BLaER1 (cell line): ENCODE measurements at regions not wholly inside any gene's neighbourhood (a gene's known extent, or its start where the extent isn't known, plus 50 kb on each side); places are given as distances from the start of the nearest gene placed in this dataset.
A peak's percentile ranks its signal among the peaks of the same experiment; 100 is the strongest.

Experiments used
- H3K27ac ChIP-seq: shearing (Covaris generic); formaldehyde crosslinking; 2 replicates; pipeline ENCODE4 v1.8.1; 2022
- H3K27me3 ChIP-seq: shearing (Covaris generic); formaldehyde crosslinking; 2 replicates; pipeline ENCODE4 v1.8.1; 2022
- H3K36me3 ChIP-seq: shearing (Covaris generic); formaldehyde crosslinking; 2 replicates; pipeline ENCODE4 v1.8.1; 2022
- H3K4me1 ChIP-seq: shearing (Covaris generic); formaldehyde crosslinking; 2 replicates; pipeline ENCODE4 v1.8.1; 2022
- H3K4me2 ChIP-seq: shearing (Covaris generic); formaldehyde crosslinking; 2 replicates; pipeline ENCODE4 v1.8.1; 2022
- H3K4me3 ChIP-seq: shearing (Covaris generic); formaldehyde crosslinking; 2 replicates; pipeline ENCODE4 v1.8.1; 2022
- H3K9ac ChIP-seq: shearing (Covaris generic); formaldehyde crosslinking; 2 replicates; pipeline ENCODE4 v1.8.1; 2022
- H3K9me3 ChIP-seq: shearing (Covaris generic); formaldehyde crosslinking; 2 replicates; pipeline ENCODE4 v1.8.1; 2022
- H4K20me1 ChIP-seq: shearing (Covaris generic); formaldehyde crosslinking; 2 replicates; pipeline ENCODE4 v1.8.1; 2022
- Cebpa-rat ChIP-seq: shearing (Covaris generic); IDR thresholded peaks from 2 replicates; pipeline ENCODE4 v1.8.1; 2022

DNA sequence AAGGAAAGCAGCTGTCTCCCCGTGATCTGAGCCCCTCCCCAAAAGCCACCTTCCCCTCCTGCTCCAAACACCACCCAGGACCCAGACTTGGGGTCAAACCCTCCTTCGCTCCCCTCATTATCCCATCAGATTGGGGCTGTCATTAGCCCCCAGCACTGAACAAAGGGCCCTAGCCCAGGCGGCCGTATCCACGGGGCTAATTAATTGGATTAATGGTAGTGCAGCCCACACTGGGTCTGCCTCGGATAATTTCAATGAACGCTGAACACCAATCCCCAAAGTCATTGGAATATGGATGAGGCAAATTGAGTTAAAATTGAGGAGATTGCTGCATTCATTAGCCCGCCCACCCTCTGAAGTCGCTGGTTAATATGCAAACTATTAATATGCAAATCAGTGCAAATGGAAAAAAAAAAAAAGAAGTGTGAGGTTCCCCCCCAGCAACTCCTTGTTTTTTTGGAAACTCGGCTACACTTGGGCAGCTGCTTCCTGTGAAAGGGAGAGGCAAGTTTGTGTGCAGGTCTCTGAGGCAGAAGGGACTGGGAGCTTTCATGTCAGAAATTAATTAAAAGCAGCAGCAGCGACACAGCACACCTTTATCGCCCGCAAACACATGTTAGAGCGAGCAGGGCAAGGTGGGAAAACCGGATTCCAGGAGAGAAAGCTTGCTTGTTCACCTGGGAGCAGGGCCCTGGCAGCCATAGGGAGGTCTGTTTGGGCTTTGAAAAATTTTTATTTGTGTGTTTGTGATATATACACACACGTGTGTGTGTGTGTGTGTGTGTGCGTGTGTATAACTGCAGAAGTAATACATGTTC, 517.8 kb downstream of the MIAT start:
- Histone ChIP-seq H3K4me2 (peak overlapping the region; percentile 68), H3K27me3 (no peaks in the 10 kb centered on the region), H3K4me1 (peaks cover 28% of the 10 kb centered on the region), H4K20me1 (no peaks in the 10 kb centered on the region), H3K9me3 (no peaks in the 10 kb centered on the region), H3K36me3 (no peaks in the 10 kb centered on the region), H3K27ac (peak overlapping the region; percentile 41; the same call in 1 of the 2 replicates), H3K9ac (no peak overlapping the region), H3K4me3 (no peak overlapping the region)
- TF ChIP-seq Cebpa-rat = no peak

DNA sequence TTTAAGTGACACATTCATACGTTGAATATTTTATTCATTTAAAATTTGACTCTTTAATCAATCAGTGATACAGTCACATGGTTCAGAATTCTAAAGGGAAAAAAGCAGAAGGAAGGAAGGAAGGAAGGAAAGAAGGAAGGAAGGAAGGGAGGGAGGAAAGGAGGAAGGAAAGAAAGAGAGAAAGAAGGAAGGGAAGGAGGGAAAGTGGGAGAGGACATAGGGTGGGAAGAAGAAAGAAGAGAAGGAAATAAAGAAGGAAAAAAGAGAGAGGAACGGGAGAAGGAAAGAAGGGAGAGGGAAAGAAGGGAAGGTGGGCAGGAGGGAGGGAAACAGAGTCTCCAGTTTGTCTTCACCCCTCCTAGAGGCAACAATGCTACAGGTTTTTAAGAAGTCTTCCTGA, 518.6 kb downstream of the MIAT start:
- TF ChIP-seq Cebpa-rat = no peak
- Histone ChIP-seq H3K4me1 (peaks cover 28% of the 10 kb centered on the region), H3K27ac (no peak overlapping the region), H4K20me1 (no peaks in the 10 kb centered on the region), H3K9me3 (no peaks in the 10 kb centered on the region), H3K9ac (no peak overlapping the region), H3K4me3 (no peak overlapping the region), H3K27me3 (no peaks in the 10 kb centered on the region), H3K4me2 (no peak overlapping the region), H3K36me3 (no peaks in the 10 kb centered on the region)

DNA sequence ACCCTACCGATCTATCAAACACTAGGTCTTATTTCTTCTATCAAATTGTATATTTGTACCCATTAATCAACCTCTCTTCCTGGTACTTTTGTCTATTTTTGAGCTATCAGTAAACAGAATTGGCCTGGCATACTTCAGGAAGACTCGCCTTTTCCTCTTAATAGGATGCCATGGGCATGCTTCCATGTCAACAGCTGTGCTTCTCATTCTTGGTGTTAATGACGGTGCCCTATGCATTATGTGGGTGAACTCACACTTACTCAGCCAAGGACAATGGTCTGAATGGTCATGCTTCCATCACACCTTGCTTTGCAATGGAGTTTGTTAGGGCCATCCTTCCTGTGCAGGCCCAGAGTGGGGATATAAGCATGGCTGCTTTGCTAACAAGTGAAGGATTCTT, 521.8 kb downstream of the MIAT start:
- H3K4me3 ChIP-seq = no peak overlapping the region
- H3K27ac ChIP-seq = no peak overlapping the region
- no peaks in the 10 kb centered on the region for H3K27me3 ChIP-seq
- no peak overlapping the region for H3K9ac ChIP-seq
- H3K4me2 ChIP-seq = no peak overlapping the region
- no peaks in the 10 kb centered on the region for H3K9me3 ChIP-seq
- TF ChIP-seq Cebpa-rat = no peak
- H3K4me1 ChIP-seq = peaks cover 27% of the 10 kb centered on the region
- no peaks in the 10 kb centered on the region for H3K36me3 ChIP-seq
- no peaks in the 10 kb centered on the region for H4K20me1 ChIP-seq

DNA sequence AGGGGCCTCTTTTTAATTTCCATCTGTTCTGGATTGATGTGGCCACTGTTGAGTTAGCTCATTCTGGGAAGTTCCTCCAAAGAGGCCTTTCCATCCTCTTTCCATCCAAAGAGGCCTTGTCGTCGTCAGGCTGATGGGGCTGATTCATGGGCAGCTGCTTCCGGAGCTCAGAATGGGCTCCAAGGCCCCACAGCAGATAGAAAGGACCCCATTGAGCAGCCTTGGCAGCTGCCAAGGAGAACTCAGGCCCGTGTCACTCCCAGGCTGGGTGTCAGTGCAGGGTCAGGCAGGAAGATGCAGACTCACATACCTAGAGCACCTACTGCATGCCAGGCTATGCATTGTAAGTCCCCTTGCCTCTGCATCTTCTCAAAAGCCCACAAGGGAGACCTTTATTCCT, 524.1 kb downstream of the MIAT start:
- Histone ChIP-seq H3K36me3 (no peaks in the 10 kb centered on the region), H3K27ac (no peak overlapping the region), H3K4me1 (peaks cover 11% of the 10 kb centered on the region), H3K27me3 (no peaks in the 10 kb centered on the region), H3K4me3 (no peak overlapping the region), H3K9me3 (no peaks in the 10 kb centered on the region), H4K20me1 (no peaks in the 10 kb centered on the region), H3K4me2 (no peak overlapping the region), H3K9ac (no peak overlapping the region)
- no peak for TF ChIP-seq Cebpa-rat

DNA sequence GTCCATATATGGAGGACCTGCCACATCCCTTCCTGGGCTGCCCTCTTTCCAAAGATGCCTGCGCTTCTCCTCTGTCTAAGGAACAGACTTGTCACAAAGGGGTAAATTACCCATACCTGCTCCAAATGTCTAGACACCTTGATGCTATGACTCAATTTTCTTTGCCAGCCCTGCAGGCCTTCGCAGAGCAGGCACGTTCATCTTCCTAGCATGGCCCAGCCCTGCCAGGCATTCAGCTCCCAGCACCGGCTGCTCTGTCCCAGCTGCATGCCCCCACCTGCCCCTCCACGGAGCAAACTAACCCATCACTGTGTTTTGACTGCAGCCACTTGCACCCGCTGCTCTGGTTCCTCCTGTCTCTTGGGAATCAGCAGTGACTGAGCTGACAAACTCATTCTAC, 526.1 kb downstream of the MIAT start:
- Histone ChIP-seq H4K20me1 (no peaks in the 10 kb centered on the region), H3K4me1 (peaks cover 11% of the 10 kb centered on the region), H3K27ac (no peak overlapping the region), H3K27me3 (no peaks in the 10 kb centered on the region), H3K9ac (no peak overlapping the region), H3K9me3 (no peaks in the 10 kb centered on the region), H3K4me2 (peak overlapping the region; percentile 39), H3K36me3 (no peaks in the 10 kb centered on the region), H3K4me3 (no peak overlapping the region)
- no peak for TF ChIP-seq Cebpa-rat

DNA sequence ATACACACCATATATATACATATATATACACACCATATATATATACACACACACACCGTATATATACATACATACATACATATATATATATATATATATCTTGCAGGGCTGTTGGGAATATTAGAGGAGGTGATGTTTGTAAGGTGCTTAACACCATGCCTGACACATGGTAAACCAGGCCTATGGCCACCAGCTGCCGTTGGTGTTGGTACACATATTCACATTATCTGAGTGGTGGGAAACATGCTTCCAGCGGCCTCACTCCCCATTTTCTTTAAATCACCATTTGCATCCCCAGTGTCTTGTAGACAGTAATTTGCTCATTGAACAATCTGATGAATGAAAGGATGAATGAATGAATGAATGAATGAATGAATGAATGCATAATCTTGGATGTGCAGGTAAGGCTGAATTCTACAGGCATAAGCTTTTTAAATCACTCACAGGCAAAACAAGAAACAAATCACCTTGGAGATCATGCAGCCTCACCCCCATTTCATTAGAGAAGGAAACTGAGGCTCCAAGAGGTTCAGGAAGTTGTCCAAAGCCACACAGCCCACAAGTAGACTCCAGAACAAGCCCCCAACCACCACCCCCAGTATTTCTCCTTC, 527.8 kb downstream of the MIAT start:
- H3K9me3 ChIP-seq = no peaks in the 10 kb centered on the region
- no peaks in the 10 kb centered on the region for H3K36me3 ChIP-seq
- no peak for TF ChIP-seq Cebpa-rat
- H3K4me2 ChIP-seq = no peak overlapping the region
- no peaks in the 10 kb centered on the region for H4K20me1 ChIP-seq
- no peak overlapping the region for H3K4me3 ChIP-seq
- H3K9ac ChIP-seq = no peak overlapping the region
- no peaks in the 10 kb centered on the region for H3K27me3 ChIP-seq
- peaks cover 11% of the 10 kb centered on the region for H3K4me1 ChIP-seq
- H3K27ac ChIP-seq = no peak overlapping the region

DNA sequence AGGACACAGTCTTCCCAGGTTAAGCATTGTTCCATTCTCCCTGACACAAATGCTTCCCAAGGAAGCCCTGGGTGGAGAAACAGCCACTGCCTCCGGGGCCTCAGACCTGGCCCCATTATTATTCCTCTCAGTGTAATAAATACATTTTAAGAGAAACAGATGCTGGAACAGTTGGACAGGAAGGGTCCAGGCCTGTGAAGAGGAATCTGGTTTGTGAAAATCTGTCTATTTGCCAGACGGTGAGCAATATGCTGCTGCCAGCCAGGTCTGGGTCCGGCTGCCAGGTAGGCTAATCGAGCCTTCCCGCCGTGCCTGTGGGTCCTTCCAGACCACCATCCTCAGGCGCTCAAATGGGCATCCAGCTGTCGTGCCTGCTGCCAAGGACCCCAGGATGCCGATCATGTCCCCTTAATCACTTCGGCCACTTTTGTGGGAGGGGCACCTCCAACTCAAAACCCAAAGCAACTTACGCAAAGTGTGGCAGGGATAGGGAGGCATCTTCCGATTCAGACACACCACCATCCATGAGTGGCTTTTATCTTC, 528.4 kb downstream of the MIAT start:
- Histone ChIP-seq H3K4me1 (peaks cover 11% of the 10 kb centered on the region), H3K9me3 (0 out of 2 replicates have a peak, but pooled peaks cover 3% of the 10 kb centered on the region), H3K36me3 (no peaks in the 10 kb centered on the region), H3K27ac (no peak overlapping the region), H3K27me3 (no peaks in the 10 kb centered on the region), H3K4me3 (no peak overlapping the region), H3K9ac (no peak overlapping the region), H4K20me1 (no peaks in the 10 kb centered on the region), H3K4me2 (no peak overlapping the region)
- no peak for TF ChIP-seq Cebpa-rat

DNA sequence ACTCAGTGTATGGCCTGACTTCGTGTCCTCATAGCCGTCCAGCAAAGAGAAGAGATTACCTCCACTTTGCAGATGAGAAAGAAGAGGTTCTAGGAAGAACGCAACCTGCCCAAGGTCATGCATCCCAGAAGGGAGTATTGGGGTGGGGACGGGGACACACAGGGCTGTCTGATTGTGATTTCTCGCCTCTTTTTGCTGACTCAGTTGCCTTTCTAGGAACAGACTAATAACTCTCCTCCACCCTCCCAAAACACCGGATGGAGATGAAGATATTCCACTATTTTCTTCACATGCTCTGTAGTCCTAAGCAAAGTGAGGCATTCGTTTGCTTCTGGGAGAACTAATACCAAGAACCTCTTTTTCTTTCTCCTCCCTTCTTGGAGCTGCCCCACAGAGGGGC, 529.3 kb downstream of the MIAT start:
- H3K27me3 ChIP-seq = no peaks in the 10 kb centered on the region
- H4K20me1 ChIP-seq = no peaks in the 10 kb centered on the region
- TF ChIP-seq Cebpa-rat = no peak
- no peaks in the 10 kb centered on the region for H3K36me3 ChIP-seq
- H3K4me1 ChIP-seq = peaks cover 11% of the 10 kb centered on the region
- H3K9me3 ChIP-seq = peaks cover 11% of the 10 kb centered on the region; the same call in 1 of the 2 replicates
- H3K4me2 ChIP-seq = no peak overlapping the region
- H3K4me3 ChIP-seq = no peak overlapping the region
- no peak overlapping the region for H3K9ac ChIP-seq
- H3K27ac ChIP-seq = no peak overlapping the region

DNA sequence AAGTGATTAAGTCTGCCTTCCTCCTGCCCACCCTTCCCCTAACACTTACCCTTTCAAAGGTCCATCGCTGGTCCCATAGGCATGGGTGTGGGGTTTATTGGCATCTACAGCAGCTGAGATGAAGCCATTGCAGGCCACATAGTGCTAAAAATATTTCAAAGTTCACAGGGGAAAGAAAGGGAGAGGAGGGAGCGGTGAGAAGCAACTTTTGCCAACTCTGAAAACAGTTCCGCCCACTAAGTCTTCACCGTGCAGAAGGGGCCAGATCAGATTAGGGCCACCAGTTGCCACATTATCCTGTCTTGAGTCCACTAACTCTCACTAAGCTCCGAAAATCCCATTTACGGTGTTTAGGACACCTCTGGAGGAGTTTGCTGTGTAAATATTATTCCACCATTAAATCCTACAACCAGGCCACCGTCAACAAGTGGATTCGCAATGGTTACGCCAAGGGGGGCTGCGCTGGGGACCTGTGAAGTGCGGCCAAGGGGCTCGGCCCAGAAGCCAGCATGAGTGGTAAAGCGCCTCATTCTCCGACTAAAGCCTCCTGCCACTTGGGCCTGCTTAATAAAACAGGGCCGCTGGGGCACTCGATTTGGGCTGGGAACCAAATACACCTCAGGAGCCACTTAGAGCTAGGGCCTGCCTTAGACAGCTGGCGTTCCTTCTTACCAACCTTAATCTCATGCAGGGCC, 534.9 kb downstream of the MIAT start:
- no peak overlapping the region for H3K4me2 ChIP-seq
- no peaks in the 10 kb centered on the region for H3K27me3 ChIP-seq
- peaks cover 13% of the 10 kb centered on the region; the same call in 1 of the 2 replicates for H3K9me3 ChIP-seq
- H4K20me1 ChIP-seq = no peaks in the 10 kb centered on the region
- H3K36me3 ChIP-seq = no peaks in the 10 kb centered on the region
- no peak for TF ChIP-seq Cebpa-rat
- no peaks in the 10 kb centered on the region for H3K4me1 ChIP-seq
- H3K27ac ChIP-seq = no peak overlapping the region
- no peak overlapping the region for H3K4me3 ChIP-seq
- H3K9ac ChIP-seq = no peak overlapping the region

DNA sequence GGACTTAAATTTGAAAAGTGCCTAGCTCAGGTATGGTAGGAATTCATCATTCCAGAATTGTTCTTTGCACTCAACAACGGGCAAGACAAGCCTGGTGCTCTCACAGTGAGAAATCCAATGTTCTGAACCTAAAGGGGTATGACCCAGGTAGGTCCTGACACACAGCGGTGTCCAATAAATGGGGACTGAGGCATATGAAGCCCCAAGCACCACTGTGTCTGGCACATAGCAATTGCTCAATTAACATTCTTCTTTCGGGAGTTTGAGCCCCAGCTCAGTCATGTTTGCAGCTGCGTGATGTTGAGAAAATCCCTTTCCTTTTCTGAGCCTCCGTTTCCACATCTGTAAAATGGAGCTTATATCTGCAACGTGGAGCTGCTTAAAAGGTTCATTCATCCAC, 535.8 kb downstream of the MIAT start:
- Histone ChIP-seq H3K27me3 (no peaks in the 10 kb centered on the region), H3K4me1 (no peaks in the 10 kb centered on the region), H3K27ac (no peak overlapping the region), H3K36me3 (no peaks in the 10 kb centered on the region), H3K4me2 (no peak overlapping the region), H4K20me1 (no peaks in the 10 kb centered on the region), H3K9ac (no peak overlapping the region), H3K4me3 (no peak overlapping the region), H3K9me3 (peaks cover 13% of the 10 kb centered on the region; the same call in 1 of the 2 replicates)
- TF ChIP-seq Cebpa-rat = no peak
